ENCODE measurements at regions not wholly inside any gene's neighbourhood (a gene's known extent, or its start where the extent isn't known, plus 50 kb on each side); places are given as distances from the start of the nearest gene placed in this dataset.

GRCh38 chr6:102501615-102502014 lies 1108.1 kb downstream of the GRIK2 start:
- Histone ChIP-seq H3K4me3 (replicated peaks in 1 of 3; ENCODE audit: insufficient read depth in 1 of 3, low read depth in 2 of 3, low read length in 3 of 3) (no peak overlapping the region), H3K79me2 (ENCODE audit: insufficient read depth, low read length) (no peaks in the 10 kb centered on the region), H4K20me1 (ENCODE audit: insufficient read depth, low read length) (no peaks in the 10 kb centered on the region), H3K4me2 (ENCODE audit: low read depth, low read length) (no peak overlapping the region), H3K27ac (ENCODE audit: extremely low read length, insufficient read depth, low read length) (no peak overlapping the region), H3K9ac (ENCODE audit: insufficient read depth, low read depth, low read length) (no peak overlapping the region), H3K36me3 (replicated peaks in 1 of 2; ENCODE audit: control insufficient read depth in 1 of 2, insufficient read depth in 2 of 2, low read length in 2 of 2) (no peaks in the 10 kb centered on the region), H3K9me3 (ENCODE audit: low read length) (peaks cover 36% of the 10 kb centered on the region), H3K4me1 (ENCODE audit: insufficient read depth, low read length) (no peaks in the 10 kb centered on the region), H2AFZ (ENCODE audit: low read length) (no peak overlapping the region), H3K27me3 (ENCODE audit: control insufficient read depth in 1 of 2, insufficient read depth in 2 of 2, low read length in 2 of 2) (no peaks in the 10 kb centered on the region)
- intact Hi-C loops (cut with micrococcal nuclease; ENCODE audit: unreplicated experiment), result no loop called here
- in situ Hi-C loops (cut with HindIII; ENCODE audit: extremely low pct_ligation_motif_present, low pct_unique_long_range_greater_than_20kb), result no loop called here
- TF ChIP-seq ZNF597 (CRISPR knock-in tag; IDR thresholded peaks at IDR 0.05) (no peak), ZNF276 (CRISPR knock-in tag; IDR thresholded peaks at IDR 0.05; ENCODE audit: low read depth) (no peak), ZNF547 (CRISPR knock-in tag; IDR thresholded peaks at IDR 0.05) (no peak), AKAP8 (CRISPR knock-in tag; IDR thresholded peaks at IDR 0.05) (no peak), ZZZ3 (CRISPR knock-in tag; IDR thresholded peaks at IDR 0.05; ENCODE audit: borderline replicate concordance) (no peak), ZNF749 (CRISPR knock-in tag; IDR thresholded peaks at IDR 0.05; ENCODE audit: borderline replicate concordance) (no peak), ZNF598 (CRISPR knock-in tag; IDR thresholded peaks at IDR 0.05; ENCODE audit: borderline replicate concordance) (no peak), GMEB2 (CRISPR knock-in tag; IDR thresholded peaks at IDR 0.05; ENCODE audit: low read depth) (no peak)
- DNase-seq (ENCODE audit: low spot score) (no peak), ATAC-seq (no peak), FAIRE-seq (no peak)
- POLR2A ChIA-PET, result no interaction called here
- no TSS peak for BruUV-seq (replicated peaks)
- CTCF ChIA-PET (ENCODE audit: low intra/inter-chr PET ratio, low total read pairs), result no interaction called here
- 3% methylated on average over 1 of the region's 1 CpG for WGBS (ENCODE audit: low lambda C conversion rate)

Measured in HepG2 (cell line).